ENCODE measurements at regions not wholly inside any gene's neighbourhood (a gene's known extent, or its start where the extent isn't known, plus 50 kb on each side); places are given as distances from the start of the nearest gene placed in this dataset.
"Not testable (repeated sequence)": the region's sequence is repeated elsewhere in the genome, so short reads cannot be mapped to it uniquely, and the experiment has no call there.

DNA sequence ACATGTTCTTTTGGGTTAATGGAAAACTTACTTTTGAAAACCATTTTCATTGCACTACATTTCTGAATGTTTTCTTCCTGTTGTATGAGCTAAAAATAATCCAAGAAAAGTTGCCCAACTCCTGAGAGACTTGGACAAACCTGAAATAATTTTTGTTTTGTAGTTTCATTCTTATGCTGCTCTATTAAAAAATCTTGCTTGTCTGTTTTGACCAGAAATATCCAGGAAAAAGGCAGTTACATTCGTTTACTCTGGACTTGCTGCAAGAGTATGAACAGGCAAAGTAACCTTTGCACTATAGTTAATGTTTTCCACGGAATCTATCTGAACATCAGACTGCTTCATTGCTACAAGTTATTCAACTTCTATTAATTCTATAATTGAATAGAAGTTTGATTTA, 200.1 kb upstream of the DAB2 start:
- DNase-seq, result no peak

DNA sequence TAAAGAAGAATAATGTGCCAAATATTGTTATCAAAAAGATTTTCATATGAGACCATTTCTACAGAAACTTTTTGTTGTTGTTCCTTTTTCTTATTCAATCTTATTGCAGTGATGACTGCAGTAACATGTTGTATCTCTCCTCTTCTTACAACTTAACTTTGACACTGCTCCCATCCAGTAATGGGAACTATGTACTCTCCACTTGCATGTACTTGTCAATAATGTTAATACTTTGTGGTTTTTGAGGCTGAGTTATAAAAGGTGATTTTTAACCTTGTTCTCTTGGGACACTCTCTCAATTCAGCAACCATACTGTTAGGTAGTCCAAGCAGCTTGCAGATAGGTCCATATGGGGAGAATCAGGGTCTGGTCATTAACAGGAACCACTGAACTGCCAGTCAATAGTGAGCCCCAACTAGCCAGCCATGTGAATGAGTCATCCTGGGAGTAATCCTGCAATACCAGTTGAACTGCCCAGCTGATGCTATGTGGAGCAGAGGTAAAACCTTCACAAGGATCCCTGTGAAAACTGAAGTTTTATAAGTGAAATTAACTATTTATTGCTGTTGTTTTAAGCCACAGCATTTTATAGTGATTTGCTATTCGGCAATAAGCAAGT, 199.6 kb upstream of the DAB2 start:
- no peak for DNase-seq

DNA sequence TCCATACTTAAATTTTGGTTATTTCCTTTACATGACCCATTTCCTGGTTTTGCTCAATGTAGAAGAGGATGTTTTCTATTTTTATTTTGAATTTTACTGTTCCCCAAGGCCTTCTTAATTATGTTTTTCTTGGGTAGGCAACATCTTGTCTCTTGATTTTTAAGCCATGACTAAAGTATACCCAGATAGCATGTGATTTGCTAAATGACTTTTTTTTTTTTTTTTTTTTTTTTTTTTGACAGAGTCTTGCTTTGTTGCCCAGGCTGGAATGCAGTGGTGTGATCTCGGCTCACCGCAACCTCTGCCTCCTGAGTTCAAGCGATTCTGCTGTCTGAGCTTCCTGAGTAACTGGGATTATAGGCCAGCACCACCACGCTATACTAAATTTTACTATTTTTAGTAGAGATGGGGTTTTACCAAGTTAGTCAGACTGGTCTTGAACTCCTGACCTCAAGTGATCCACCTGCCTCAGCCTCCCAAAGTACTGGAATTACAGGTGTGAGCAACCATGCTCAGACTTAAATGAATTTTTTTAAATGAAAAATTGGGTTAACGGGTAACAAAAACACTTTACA, 198.6 kb upstream of the DAB2 start:
- DNase-seq, result no peak

DNA sequence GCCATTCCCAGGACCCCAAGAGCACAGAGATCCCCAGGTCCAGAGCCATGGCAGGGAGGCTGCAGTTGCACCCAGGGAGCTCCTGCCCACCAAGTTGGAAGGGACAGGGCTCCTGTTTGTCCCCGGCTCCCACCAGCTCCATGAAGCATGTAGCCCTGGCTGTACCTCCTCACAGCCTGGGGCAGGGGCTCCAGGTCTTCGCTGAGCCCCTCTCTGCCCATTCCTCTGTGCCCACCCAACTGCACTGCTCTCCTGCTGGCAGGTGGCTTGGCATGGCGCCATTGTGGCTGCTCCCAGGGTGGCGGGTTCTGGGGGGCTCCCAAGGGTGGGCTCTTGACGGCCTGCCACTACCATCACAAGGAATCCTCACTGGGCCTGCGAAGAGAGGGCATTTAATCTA, 197.5 kb upstream of the DAB2 start:
- no peak for DNase-seq

DNA sequence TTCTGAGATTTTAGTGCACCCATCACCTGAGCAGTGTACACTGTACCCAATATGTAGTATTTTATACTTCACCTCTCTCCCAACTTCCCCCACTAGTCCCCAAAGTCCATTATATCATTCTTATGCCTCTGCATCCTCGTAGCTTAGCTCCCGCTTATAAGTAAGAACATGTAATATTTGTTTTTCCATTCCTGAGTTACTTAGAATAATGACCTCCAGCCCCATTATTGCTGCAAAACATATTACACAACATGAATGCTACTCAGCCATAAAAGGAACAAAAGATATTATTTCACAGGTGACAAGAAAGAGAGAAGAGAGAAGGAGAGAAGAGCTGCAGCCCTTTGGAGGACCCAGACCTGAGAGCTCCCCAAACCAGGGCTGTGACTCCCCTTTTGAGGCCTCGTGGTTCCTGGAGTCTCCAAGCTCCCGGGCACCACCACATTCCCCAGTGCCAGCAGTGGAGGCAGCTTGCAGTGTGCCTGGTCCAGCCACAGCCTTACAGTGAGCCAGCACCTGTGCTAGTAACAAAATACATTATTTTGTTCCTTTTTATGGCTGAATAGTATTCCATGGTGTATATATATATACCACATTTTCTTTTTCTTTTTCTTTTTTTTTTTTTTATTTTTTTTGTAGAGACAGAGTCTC, 194.5 kb upstream of the DAB2 start:
- DNase-seq, result no peak

DNA sequence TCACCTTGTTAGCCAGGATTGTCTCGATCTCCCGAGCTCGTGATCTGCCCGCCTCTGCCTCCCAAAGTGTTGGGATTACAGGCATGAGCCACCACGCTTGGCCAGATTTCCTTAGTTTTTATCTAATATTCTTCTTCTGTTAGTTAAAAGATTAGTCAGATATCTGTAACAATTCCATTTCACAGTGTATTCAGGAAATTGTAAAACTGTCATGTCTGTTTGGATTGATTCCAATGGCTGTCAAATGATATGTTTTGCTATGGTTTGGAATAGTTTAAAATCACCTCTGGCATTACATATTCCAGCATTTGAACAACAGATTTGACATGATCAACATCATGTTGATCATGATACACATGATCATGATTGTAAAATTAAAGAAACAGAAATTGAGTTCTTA, 193.6 kb upstream of the DAB2 start:
- no peak for DNase-seq

DNA sequence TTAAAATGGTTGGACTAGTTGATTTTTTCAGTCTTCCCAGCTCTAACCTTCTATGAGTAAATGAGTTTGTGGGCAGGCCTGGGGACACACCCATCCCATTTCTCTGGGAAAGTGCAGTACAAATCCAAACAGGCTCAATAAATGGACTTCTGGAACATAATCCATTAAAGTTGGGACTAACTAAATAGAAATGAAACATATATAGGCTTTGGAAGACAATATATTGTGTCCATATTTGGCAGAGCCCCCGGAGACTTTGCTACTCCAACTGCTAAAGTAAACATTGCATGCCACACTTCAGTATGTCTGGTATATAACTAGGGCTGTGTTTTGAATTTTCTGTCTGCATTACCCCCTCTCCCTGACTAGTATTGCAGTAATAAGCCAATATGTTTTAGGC, 191.4 kb upstream of the DAB2 start:
- DNase-seq, result no peak

DNA sequence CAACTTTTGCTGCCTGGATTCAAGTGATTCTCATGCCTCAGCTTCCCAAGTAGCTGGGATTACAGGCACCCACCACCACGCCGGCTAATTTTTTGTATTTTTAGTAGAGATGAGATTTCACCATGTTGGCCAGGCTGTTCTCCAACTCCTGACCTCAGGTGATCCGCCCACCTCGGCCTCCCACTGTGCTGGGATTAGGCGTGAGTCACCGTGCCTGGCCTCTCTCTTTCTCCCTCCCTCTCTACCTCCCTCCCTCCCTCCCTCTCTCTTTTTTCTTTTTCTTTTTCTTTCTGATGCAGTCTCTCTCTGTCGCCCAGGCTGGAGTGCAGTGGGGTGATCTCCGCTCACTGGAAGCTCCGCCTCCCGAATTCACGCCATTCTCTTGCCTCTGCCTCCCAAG, 186.3 kb upstream of the DAB2 start:
- DNase-seq, result not testable (repeated sequence)

DNA sequence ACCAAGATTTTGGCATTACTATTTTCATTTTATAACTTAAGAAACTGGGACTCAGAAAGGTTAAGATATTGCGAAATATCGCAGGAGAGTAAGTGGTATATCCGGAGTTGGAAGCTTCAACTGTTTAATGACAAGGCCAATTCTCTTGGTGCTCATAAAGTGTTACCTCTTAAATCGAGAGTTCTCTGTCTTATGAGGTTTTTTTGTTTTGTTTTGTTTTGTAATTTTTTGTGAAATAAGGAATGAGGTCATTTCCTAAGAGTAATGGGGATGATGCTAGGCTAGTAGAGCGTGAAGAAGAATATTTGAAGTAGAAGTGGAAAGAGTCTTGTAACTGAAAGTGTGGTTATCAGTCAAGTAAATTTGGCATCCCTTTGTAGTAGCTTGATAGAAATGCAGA, 183.2 kb upstream of the DAB2 start:
- DNase-seq, result no peak

DNA sequence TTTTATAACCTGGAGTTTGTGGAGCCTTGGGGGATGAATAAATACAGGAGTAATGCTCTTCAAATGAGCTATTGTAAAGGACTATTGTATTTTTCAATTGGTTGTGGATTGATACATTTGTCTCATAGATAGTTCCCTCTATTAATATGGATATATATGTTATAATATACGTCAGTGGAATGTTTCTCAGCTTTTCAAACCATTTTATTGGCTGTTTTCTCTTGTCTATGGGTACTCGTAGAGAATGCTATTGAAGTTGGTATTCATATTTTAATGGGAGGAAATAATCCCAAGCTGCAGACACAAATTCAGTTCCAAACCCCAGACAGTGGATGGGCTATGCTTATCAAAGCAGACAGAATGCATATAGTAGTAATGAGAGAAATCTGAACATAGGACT, 181.8 kb upstream of the DAB2 start:
- no peak for DNase-seq

DNA sequence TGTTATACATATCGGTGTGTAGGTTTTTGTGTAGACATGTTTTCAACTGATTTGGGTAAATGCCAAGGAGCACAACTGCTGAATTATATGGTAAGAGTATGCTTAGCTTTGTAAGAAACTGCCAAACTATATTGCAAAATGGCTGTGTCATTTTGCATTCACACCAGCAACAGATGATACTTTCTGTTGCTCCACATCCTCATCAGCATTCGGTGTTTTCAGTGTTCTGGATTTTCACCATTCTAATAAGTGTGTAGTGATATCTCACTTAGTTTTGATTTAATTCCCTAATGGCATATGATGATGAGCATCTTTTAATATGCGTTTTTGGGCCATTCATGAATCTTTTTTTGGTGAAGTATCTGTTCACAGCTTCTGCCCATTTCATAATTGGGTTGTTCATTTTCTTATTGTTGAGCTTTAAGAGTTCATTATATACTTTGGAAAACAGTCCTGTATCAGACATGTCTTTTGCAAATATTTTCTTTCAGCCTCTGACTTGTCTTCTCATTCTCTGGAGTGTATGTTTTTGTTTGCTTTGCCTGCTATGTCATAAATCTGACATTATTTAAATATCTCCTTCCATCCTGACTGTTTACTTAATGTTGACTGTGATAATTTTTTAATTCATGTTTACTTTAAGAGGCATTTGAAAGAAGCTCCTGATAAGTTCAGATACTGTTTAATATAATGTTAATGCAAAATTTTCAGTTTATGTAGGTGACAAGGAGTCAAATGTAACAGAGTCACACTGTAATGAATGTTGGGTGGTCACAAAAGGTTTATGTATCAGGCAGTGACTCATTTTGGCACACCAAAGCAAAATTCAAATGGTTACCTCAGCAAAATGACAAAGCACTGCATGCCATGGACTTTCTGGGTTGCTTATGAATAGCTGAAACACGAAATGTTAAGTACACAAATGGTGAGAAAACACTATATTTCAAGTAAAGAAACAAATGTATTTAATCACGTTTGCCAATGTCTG, 181.1 kb upstream of the DAB2 start:
- no peak for DNase-seq

DNA sequence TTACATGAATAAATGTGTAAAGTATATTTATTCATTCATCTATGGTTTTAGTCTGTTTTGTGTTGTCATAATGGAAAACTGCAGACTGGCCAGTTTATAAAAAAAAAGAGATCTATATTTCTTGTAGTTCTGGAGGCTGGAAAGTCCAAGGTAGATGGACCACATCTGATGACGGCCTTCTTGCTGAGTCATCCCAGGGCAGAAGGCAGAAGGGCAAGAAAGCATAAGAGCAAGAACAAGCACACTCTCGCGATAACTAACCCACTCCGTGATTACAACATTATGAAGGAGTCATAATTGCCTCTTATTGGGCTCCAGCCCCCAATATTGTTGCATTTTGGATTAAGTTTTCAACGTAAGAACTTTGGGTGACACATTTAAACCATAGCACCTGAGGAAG, 180.4 kb upstream of the DAB2 start:
- no peak for DNase-seq

DNA sequence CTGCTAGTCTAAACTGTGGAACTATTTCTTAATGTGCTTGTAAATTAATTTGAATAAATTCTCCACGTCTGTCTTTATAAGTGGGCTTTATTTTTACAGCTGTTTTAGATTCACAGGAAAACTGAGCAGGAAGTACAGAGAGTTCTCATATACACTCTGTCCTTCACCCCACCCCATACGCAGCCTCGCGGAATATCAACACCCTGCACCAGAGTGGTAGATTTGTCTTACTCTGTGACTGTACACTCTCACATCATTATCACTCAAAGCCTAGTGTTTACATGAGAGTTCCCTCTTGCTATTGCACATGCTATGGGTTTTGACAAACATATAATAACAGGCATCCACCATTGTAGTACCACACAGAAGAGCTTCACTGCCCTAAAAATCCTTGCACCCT, 179.7 kb upstream of the DAB2 start:
- no peak for DNase-seq

DNA sequence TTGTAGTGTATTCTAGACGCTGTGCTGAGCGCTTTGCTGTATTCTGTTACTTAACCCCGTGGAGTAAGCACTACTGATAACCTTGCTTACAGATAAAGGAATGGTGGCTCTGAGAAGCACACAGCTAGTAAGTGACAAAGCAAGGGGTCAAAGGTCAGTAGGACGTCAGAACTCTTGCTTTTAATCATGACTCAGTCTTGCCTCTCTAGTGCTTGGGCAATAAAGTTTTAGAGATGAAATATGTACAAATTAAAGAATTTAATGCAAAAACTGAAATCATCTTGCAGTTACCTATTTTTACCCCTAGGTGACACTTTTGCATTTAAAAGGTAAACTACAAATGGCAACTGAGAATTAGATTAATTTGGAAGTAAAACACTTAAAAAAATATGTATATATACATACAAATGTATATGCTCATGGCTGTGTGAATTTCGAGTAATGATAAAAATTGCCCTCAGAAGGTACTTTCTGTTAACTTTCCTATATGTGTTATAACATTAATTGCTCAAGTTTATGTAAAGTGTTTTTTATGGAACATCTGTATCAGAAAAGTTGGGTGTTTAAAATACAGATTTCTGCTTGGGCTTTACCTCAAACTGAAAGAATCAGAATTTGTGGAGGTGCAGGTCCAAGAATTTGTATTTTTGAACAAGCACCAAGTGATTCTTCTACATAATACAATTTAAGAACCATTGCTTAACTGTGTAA, 175.1 kb upstream of the DAB2 start:
- no peak for DNase-seq

DNA sequence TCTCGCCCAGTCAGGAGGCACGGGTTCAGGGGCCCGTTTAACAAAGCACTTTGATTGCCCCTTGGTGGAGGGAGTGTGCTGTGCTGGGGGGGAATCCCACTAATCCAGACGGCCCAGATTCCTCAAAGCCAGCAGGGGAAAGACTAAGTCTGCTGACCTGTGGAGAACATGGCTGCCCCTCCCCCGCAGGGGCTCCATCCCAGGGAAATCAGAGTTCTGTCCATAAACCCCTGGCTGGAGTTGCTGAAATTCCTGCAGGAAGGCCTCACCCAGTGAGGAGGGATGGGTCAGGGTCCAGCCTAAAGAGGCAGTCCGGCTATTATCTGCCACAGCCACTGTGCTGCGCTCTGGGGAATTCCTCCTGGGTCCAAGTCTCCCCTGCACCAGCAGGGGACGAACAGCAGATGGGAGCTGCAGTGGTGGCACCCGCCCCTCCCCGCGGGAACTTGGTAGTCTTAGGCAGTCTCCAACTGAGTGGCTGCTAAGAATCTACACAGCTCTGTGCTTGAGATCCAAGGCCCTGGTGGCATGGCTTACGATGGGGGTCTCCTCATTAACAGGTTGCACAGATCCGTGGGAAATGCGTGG, 174.0 kb upstream of the DAB2 start:
- DNase-seq, result no peak

DNA sequence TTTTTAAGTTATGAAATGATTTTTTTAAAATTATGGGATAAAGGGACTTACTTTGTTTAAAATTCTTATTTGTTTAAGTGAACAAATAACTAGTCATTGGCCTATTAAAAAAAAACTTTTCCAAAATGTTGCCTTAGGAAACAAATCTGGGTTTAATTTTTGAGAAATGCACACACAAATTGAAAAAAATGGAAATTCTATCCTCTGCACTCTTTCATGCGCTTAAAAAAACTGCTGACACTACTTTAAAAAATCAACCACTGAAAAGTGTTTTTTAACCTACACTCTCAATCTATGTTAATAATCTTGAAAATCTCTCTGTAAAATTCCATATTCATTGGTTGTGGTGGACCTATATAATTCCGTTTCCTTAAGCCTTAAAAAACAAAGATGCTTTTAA, 163.4 kb upstream of the DAB2 start:
- DNase-seq, result no peak

DNA sequence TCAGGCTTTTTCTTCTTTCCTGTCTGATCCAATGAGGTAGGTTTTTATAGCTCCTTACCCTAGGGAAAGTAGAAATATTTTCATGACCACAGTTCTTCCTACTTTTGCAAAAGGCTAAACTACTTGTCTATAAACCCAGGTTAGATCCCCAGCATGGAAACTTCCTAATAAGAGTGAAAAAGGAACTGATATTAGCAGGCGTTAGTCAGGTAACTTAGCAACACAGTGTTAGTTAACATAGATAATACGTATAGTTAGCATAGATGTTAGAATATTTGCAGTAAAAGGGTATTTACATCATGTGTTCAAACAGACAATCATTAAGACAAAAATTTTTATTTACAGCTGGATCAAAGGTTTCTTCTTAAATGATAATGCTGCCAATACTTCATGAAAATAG, 162.9 kb upstream of the DAB2 start:
- DNase-seq, result no peak

DNA sequence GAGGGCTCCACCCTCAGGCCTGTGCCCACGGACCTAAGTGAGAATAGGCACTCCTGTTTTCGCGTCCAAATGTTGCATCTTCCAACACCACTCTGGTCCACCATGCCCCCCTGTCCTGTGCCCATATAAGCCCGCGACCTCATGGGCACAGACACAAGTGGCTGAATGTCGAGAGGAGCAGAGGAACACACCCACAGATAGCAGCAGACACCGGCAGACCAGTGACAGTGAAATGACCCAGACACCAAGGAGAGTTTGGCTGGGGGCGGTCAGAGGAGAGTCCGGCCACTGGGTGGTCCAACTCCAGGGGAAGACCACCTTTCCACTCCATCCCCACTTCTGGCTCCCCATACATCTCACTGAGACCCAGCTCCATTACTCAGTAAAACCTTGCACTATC, 161.4 kb upstream of the DAB2 start:
- DNase-seq, result no peak

DNA sequence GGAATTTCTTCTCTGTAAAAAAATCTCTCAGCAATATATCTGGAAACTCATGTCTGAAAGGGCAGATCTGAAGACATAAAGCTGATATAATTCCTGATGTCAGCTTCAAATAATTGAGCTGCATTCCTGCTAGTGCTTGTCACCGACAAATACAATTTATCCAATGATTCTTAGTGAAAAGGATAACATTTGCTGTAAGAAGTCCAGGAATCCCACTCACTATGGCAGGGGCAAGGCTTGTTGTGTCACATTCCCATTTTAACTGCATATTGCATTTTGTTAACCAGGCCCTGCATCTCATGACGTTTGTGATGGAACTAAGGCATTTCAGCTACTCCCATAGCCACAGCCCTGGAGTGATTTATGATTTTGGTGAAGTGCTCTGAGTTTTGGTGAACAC, 160.1 kb upstream of the DAB2 start:
- DNase-seq, result no peak

DNA sequence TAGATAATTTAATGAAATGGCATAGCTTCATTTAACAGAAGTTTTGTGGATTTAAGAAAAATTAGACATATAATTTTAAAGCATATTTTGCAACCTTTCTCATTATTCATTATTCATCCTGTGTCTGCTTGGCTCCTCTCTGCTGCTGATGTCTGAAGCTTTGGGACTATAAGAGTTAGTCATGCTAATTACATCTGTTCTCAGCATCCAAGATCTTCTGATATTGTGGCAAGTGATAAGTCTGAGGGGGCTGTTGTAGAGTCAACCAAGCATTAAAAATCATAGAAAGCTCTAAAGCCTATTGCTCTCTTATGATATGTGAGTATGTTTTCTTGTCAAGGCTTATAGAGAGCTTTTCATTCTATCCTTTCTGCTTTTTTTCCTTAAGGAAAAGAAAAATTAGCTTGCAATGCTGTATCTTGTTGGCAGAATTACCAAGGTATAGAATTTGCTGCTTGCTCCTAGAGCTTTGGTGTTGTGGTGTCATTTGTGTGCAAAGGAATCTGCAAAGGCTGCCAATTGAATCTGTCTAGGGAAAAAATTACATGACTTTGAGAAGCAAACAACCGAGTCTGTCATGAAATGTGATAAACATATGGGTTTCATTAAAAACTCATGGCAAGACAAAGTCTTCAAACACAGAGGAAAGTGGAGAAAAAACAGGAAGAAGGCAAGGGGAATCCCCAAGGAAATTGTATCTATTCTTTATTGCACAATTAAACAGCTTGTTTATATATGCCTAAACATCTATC, 156.1 kb upstream of the DAB2 start:
- no peak for DNase-seq

DNA sequence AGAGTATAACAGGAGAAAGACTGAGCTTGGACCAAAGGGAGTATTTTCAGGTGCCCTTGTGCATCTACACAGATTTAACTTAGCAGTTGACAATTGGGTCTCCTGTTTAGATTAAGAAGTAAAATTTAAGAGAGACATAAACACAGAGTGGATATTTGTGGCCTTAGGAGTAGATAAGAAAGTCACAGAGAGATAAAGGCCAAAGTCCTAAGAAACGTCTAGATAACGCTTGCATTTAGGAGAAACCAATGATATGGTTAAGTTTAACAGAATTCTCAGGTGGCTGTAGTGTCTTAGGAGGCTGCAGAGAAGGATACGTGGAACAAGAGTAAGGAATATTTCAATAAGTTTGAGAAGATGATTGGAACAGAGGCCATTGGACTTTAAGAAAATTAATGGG, 155.0 kb upstream of the DAB2 start:
- no peak for DNase-seq
